Liver (tissue), 8 donors: ENCODE measurements at regions not wholly inside any gene's neighbourhood (a gene's known extent, or its start where the extent isn't known, plus 50 kb on each side); places are given as distances from the start of the nearest gene placed in this dataset.

Source experiments
- DNase-seq: peaks from one replicate; pipeline ENCODE4 v3.0.0-alpha.2; 2017; ENCODE audit warnings: low spot score
- H3K27ac ChIP-seq, 2 donors: one replicate each; pipeline ENCODE4 v1.7.0; 2013; ENCODE audit warnings: inconsistent platforms in 2 of 2, low read length in 2 of 2, control low read depth in 1 of 2, low read depth in 1 of 2, mild to moderate bottlenecking in 1 of 2
- H3K27me3 ChIP-seq, 4 donors: one replicate each; pipeline versions ENCODE4 v1.6.1 to v1.7.0; 2013; ENCODE audit warnings: low read length in 3 of 4, inconsistent platforms in 1 of 4, mild to moderate bottlenecking in 1 of 4, moderate library complexity in 1 of 4; ENCODE audit not compliant: control insufficient read depth in 4 of 4, insufficient read depth in 4 of 4
- H3K36me3 ChIP-seq, 4 donors: one replicate each; pipeline versions ENCODE4 v1.6.1 to v1.7.0; 2013; ENCODE audit warnings: low read length in 3 of 4, mild to moderate bottlenecking in 3 of 4, low read depth in 1 of 4, moderate library complexity in 1 of 4; ENCODE audit not compliant: control insufficient read depth in 4 of 4, insufficient read depth in 3 of 4
- H3K4me1 ChIP-seq, 4 donors: one replicate each; pipeline versions ENCODE4 v1.6.1 to v1.7.0; 2013; ENCODE audit warnings: low read length in 3 of 4, mild to moderate bottlenecking in 3 of 4, moderate library complexity in 1 of 4; ENCODE audit not compliant: control insufficient read depth in 4 of 4, insufficient read depth in 4 of 4
- H3K4me3 ChIP-seq, 3 donors: one replicate each; pipeline versions ENCODE4 v1.6.1 to v1.7.0; 2013; ENCODE audit warnings: low read length in 3 of 3, control low read depth in 1 of 3, low read depth in 1 of 3, mild to moderate bottlenecking in 1 of 3
- H3K9ac ChIP-seq, 2 donors: one replicate each; pipeline ENCODE4 v1.7.0; 2013; ENCODE audit warnings: low read length in 2 of 2, mild to moderate bottlenecking in 2 of 2, moderate library complexity in 2 of 2, control low read depth in 1 of 2, low read depth in 1 of 2
- H3K9me3 ChIP-seq, 4 donors: one replicate each; pipeline versions ENCODE4 v1.6.1 to v1.7.0; 2013; ENCODE audit warnings: low read length in 3 of 4; ENCODE audit not compliant: control insufficient read depth in 4 of 4
- ATF3 ChIP-seq: IDR thresholded peaks from 2 replicates; pipeline ENCODE4 v1.6.1; 2016; ENCODE audit warnings: antibody characterized with exemption
- CTCF ChIP-seq: fragments of 150-350 bp; IDR thresholded peaks from 2 replicates; pipeline ENCODE4 v1.5.1; 2017; ENCODE audit warnings: improper control_type of control experiment, low read depth, low read length; ENCODE audit not compliant: missing input control
- EGR1 ChIP-seq, 2 donors: IDR thresholded peaks; 2 replicates each; pipeline ENCODE4 v1.6.1; 2016 to 2018; ENCODE audit warnings: antibody characterized with exemption in 2 of 2, low read depth in 2 of 2
- FOXA1 ChIP-seq: IDR thresholded peaks from 2 replicates; pipeline ENCODE4 v1.6.1; 2016; ENCODE audit warnings: antibody characterized with exemption
- FOXA2 ChIP-seq: IDR thresholded peaks from 2 replicates; pipeline ENCODE4 v1.6.1; 2016; ENCODE audit warnings: antibody characterized with exemption
- GABPA ChIP-seq, 2 donors: IDR thresholded peaks in 1 of 2; conservative IDR thresholded peaks in 1 of 2; 2 replicates each; pipeline ENCODE4 v1.6.1; 2016; ENCODE audit warnings: antibody characterized with exemption in 2 of 2, mild to moderate bottlenecking in 1 of 2, moderate library complexity in 1 of 2
- HNF4A ChIP-seq, 2 donors: conservative IDR thresholded peaks; 2 replicates each; pipeline ENCODE4 v1.6.1; 2016; ENCODE audit warnings: antibody characterized with exemption in 2 of 2, mild to moderate bottlenecking in 2 of 2
- HNF4G ChIP-seq: IDR thresholded peaks from 2 replicates; pipeline ENCODE4 v1.6.1; 2016; ENCODE audit warnings: antibody characterized with exemption
- JUND ChIP-seq, 2 donors: IDR thresholded peaks; 2 replicates each; pipeline ENCODE4 v1.6.1; 2016; ENCODE audit warnings: antibody characterized with exemption in 2 of 2
- NR2F2 ChIP-seq: IDR thresholded peaks from 2 replicates; pipeline ENCODE4 v1.6.1; 2016; ENCODE audit warnings: antibody characterized with exemption
- RAD21 ChIP-seq, 2 donors: IDR thresholded peaks; 2 replicates each; pipeline ENCODE4 v1.6.1; 2016; ENCODE audit warnings: antibody characterized with exemption in 2 of 2, mild to moderate bottlenecking in 2 of 2
- REST ChIP-seq: IDR thresholded peaks from 2 replicates; pipeline ENCODE4 v1.6.1; 2016; ENCODE audit warnings: antibody characterized with exemption, mild to moderate bottlenecking
- RXRA ChIP-seq, 2 donors: IDR thresholded peaks; 2 replicates each; pipeline ENCODE4 v1.6.1; 2017 to 2018; ENCODE audit warnings: antibody characterized with exemption in 2 of 2, mild to moderate bottlenecking in 1 of 2
- SP1 ChIP-seq: IDR thresholded peaks from 2 replicates; pipeline ENCODE4 v1.6.1; 2018; ENCODE audit warnings: antibody characterized with exemption, mild to moderate bottlenecking
- TAF1 ChIP-seq: conservative IDR thresholded peaks from 2 replicates; pipeline ENCODE4 v1.6.1; 2016; ENCODE audit warnings: antibody characterized with exemption, mild to moderate bottlenecking
- YY1 ChIP-seq: IDR thresholded peaks from 2 replicates; pipeline ENCODE4 v1.6.1; 2016; ENCODE audit warnings: antibody characterized with exemption, mild to moderate bottlenecking
- ZBTB33 ChIP-seq: IDR thresholded peaks from 2 replicates; pipeline ENCODE4 v1.6.1; 2016; ENCODE audit warnings: antibody characterized with exemption
- WGBS: extraction: QIAGEN DNeasy Blood & Tissue Kit; methylation state at CpG from one replicate; pipeline ENCODE4 v1.1.7; 2013; 5-methylcytosine and 5-hydroxymethylcytosine counted together
- donor health status: healthy.
- donor health status: healthy.
- donor health status: healthy.
- donor health status: healthy.
- donor health status: healthy.

GRCh38 chr4:28232376-28232775, 1371.7 kb downstream of the STIM2 start:
- no peaks in the 10 kb centered on the region for H3K36me3 ChIP-seq
- TF ChIP-seq CTCF (no peak), NR2F2 (no peak), FOXA1 (no peak), GABPA (IDR thresholded peaks at IDR 0.05 in 1 of 2, conservative IDR thresholded peaks at IDR 0.05 in 1 of 2) (no peak), EGR1 (IDR thresholded peaks at IDR 0.05; ENCODE audit: low read depth in 2 of 2) (no peak), TAF1 (no peak), RAD21 (IDR thresholded peaks at IDR 0.05) (no peak), RXRA (IDR thresholded peaks at IDR 0.05) (no peak), ATF3 (no peak)
- WGBS: 77% methylated on average over 2 of the region's 2 CpGs
- H3K9ac ChIP-seq: no peak overlapping the region
- H3K27me3 ChIP-seq: no peaks in the 10 kb centered on the region
- H3K9me3 ChIP-seq: no peaks in the 10 kb centered on the region
- DNase-seq: no peak
- no peak overlapping the region for H3K27ac ChIP-seq
- no peaks in the 10 kb centered on the region for H3K4me1 ChIP-seq
- H3K4me3 ChIP-seq: no peak overlapping the region

GRCh38 chr4:28232951-28233350, 1372.3 kb downstream of the STIM2 start:
- H3K27ac ChIP-seq: no peak overlapping the region
- H3K4me1 ChIP-seq: no peaks in the 10 kb centered on the region
- no peak overlapping the region for H3K9ac ChIP-seq
- WGBS: 48% methylated on average over 1 of the region's 1 CpG
- H3K27me3 ChIP-seq: no peaks in the 10 kb centered on the region
- DNase-seq: no peak
- no peaks in the 10 kb centered on the region for H3K36me3 ChIP-seq
- H3K9me3 ChIP-seq: no peaks in the 10 kb centered on the region
- no peak overlapping the region for H3K4me3 ChIP-seq
- TF ChIP-seq HNF4A (conservative IDR thresholded peaks at IDR 0.05) (no peak), RAD21 (IDR thresholded peaks at IDR 0.05) (no peak), RXRA (IDR thresholded peaks at IDR 0.05) (no peak), SP1 (no peak), NR2F2 (no peak), CTCF (no peak), HNF4G (no peak), TAF1 (no peak), FOXA2 (no peak), ZBTB33 (no peak), ATF3 (no peak), REST (no peak), GABPA (IDR thresholded peaks at IDR 0.05 in 1 of 2, conservative IDR thresholded peaks at IDR 0.05 in 1 of 2) (no peak), YY1 (no peak), JUND (IDR thresholded peaks at IDR 0.05) (no peak), EGR1 (IDR thresholded peaks at IDR 0.05; ENCODE audit: low read depth in 2 of 2) (no peak)
